GM12878 (cell line): ENCODE measurements at regions not wholly inside any gene's neighbourhood (a gene's known extent, or its start where the extent isn't known, plus 50 kb on each side); places are given as distances from the start of the nearest gene placed in this dataset.

Experiments
- CTCF ChIP-seq, 3 experiments: IDR thresholded peaks in 2 of 3; conservative IDR thresholded peaks in 1 of 3; 2 replicates each; pipeline ENCODE4 v1.5.1; 2011; ENCODE audit warnings: low read depth in 3 of 3, low read length in 3 of 3, mild to moderate bottlenecking in 3 of 3, control low read depth in 2 of 3, moderate library complexity in 2 of 3, inconsistent platforms in 1 of 3, mixed read lengths in 1 of 3; ENCODE audit not compliant: control insufficient read depth in 2 of 3, insufficient read depth in 1 of 3; ENCODE audit errors: extremely low read depth in 1 of 3
- ZBTB33 ChIP-seq: fragments of 450-650 bp; IDR thresholded peaks from 2 replicates; pipeline ENCODE4 v1.6.1; 2017; ENCODE audit warnings: mild to moderate bottlenecking

GRCh38 chr7:22875470-22875869 is 52.8 kb upstream of the TOMM7 start:
- TF ChIP-seq CTCF (IDR thresholded peaks at IDR 0.05 in 2 of 3, conservative IDR thresholded peaks at IDR 0.05 in 1 of 3; ENCODE audit: control insufficient read depth in 2 of 3, extremely low read depth in 1 of 3, insufficient read depth in 1 of 3, low read depth in 3 of 3, low read length in 3 of 3) (no peak), ZBTB33 (no peak)
